ENCODE measurements at regions not wholly inside any gene's neighbourhood (a gene's known extent, or its start where the extent isn't known, plus 50 kb on each side); places are given as distances from the start of the nearest gene placed in this dataset.
"Not testable (repeated sequence)": the region's sequence is repeated elsewhere in the genome, so short reads cannot be mapped to it uniquely, and the experiment has no call there.

GRCh38 chr1:120941066-120941465 lies 51.5 kb downstream of the PPIAL4A start:
- DNase-seq, result not testable (repeated sequence)

- DNase-seq, result not testable (repeated sequence)
Observed at GRCh38 chr1:120941836-120942217, 52.3 kb downstream of the PPIAL4A start.

- DNase-seq, result peak; percentile 84
Observed at GRCh38 chr1:120942218-120942944, 52.8 kb downstream of the PPIAL4A start.

DNA sequence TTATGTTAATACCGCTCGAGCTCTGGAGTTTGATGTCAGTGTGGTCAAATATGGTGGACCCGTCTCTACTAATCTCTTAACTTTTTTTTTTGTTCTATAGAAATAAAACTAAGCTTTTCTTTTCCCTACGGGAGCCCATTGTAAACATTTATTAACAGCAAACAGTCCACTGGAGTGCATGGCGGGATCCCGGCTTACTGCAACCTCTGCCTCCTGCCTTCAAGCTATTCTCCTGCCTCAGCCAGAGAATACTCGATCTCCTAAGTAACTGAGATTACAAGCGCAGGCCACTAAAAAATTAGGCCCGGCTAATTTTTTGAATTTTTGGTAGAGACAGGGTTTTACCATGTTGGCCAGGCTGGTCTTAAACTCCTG lies 53.4 kb downstream of the PPIAL4A start:
- not testable (repeated sequence) for DNase-seq

DNA sequence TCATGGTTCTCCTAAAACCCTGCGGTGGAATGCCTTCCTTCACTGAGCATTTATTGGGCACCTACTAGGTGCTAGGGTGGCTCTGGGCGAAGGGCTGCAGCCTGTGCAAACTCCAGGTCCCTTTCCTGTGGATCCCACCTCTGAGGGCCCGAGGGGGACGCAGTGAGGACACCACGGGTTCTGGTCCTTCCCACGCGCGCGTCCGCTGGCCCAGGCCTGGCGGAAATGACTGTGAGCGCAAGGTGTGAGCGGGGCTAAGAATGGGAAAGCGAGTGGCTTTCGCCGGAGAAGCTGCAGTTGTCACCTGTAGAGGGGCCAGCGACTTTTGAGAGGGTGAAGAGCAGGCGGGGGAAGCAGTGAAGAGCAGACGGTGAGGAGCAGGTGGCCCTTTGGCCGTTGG lies 55.1 kb downstream of the PPIAL4A start:
- DNase-seq, result not testable (repeated sequence)

DNA sequence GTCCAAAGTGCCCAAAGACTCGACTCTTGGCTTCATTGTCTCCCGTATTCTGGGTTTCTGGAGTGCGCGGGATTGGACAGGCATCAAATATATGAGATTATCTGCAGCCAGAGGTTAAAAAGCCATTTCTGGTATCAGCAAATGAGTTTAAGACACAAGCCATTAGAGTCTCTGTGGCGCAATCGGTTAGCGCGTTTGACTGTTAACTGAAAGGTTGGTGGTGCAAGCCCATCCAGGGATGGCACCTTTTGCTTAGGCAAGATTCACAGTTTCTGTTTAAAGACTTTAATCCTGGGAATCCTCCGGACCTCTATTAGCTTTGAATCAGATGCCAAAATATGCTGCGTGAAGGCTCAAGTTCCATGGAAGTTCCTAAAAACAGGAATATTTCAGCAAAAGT lies 55.6 kb downstream of the PPIAL4A start:
- DNase-seq, result not testable (repeated sequence)

DNA sequence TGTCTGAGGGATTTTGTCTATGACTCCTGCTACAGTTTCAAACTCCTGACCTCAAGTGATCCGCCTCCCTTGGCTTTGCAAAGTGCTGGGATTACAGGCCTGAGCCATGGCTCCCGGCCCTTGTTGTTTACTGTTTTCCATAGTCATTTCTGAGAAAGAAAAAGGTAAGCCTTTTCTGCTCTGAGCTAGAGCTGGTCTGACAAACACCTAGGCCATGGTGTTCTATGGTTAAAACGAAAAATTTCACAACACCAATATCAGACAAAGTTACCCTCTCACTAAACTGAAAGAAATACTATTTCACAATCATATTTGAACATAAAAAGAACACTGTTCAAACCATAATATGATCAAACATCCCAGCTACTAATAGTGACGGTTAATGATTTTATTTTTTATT lies 57.5 kb downstream of the PPIAL4A start:
- DNase-seq, result not testable (repeated sequence)

- not testable (repeated sequence) for DNase-seq
Observed at GRCh38 chr1:120949724-120950123, 60.2 kb downstream of the PPIAL4A start.

DNA sequence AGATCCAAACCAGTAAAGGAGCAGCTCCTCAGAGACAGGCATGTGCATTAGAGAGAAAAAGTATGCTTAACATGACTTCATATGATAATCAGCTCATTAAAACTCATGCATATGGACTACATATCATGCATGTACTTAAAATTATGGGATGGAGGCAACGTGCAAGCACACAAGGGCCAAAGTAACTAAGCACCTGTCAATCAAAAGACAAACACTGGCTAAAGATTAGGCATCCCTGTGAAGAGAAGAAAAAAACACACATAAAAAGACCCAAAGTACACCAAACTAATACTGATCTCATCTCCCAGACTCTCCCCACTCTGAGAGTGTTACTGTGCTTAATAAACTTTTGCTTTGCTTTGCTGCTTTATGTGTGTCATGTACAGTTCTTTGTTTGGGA lies 61.1 kb downstream of the PPIAL4A start:
- DNase-seq, result not testable (repeated sequence)

GRCh38 chr1:120951100-120951499 lies 61.5 kb downstream of the PPIAL4A start:
- not testable (repeated sequence) for DNase-seq

DNA sequence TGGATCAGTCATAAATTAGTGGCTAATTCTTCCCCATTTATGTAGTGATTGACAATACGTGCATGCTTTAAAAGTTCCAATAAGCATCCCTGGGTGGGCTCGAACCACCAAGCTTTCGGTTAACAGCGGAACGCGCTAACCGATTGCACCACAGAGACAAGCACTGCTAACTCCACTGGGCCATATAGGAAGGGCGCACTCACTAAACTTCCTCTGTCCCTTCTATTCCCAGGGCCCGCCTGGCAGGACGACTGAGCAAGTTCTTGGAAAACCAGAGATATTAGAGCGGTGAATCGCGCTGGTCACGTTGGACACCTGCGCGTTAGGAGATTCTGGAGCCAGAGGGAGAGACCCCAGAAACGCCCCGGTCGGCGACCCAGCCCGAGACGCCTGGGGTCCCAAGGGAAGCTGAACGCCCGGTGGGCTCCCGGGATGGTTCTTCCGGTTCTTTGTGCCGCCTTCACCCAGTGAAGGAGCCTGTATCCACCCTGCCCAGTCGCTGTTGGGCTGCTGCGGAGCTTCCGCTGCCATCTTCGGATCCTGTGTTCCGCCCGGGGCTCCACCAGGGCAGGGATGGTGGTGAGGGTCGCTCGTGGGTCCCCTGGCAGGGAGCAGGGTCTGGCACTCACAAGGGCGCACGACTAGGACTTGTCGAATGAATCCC lies 62.8 kb downstream of the PPIAL4A start:
- not testable (repeated sequence) for DNase-seq

DNA sequence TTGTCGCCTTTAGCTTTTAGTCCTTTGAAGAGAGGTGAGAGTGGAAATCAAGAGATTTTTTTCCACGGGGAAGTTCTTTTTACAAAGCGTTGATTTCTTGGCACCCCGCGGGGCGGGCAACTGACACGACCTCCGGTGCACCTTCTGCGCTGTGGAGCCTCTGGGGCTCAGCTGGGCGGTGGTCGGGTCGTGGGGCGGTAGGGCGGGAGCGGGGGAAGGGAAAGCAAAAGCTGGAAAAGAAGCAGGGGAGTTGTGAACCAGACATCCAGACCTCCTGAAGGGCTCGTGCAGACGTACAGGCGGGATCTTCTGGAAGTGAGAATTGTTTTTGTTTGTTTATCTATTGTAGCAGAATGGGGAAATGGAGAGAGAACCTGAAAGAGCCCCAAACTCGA lies 63.3 kb downstream of the PPIAL4A start:
- not testable (repeated sequence) for DNase-seq

DNA sequence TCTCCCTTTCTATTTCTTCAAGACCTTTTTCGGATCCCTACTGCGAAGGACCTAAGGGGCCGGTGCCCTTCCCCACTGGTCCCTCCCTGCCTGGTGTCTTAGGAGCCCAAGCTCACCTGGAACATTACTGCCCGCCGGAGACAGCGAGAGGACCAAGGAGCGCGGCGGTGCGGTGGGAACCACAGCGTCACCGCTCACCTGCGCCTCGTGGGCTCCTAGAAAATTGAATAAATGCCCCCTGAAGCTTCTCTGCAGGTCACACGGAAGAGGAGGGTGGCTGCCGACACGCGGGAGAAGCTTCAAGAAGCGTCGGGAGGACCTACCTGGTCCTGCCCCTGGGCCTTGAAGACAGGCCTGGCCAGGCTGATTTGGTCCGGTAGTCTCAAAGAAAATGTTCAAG lies 65.2 kb downstream of the PPIAL4A start:
- DNase-seq, result no peak

GRCh38 chr1:120955961-120956360 lies 66.4 kb downstream of the PPIAL4A start:
- not testable (repeated sequence) for DNase-seq

DNA sequence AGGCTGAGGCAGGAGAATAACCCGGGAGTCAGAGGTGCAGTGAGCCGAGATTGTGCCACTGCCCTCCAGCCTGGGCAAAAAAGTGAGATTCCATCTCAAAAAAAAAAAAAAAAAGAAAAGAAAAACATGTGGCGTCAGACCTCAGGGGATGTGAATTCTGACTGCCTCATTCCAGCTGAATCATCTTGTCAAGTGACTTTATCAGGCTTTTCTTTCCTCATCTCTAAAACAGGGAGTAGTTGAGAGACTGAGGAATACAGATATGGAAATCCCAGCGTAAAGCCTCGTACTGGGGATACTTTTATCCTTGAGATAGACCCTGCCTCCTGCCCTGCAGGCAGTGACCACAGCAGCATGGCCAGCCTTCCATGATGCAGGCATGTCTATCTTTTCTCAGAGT lies 76.4 kb downstream of the PPIAL4A start:
- not testable (repeated sequence) for DNase-seq

DNA sequence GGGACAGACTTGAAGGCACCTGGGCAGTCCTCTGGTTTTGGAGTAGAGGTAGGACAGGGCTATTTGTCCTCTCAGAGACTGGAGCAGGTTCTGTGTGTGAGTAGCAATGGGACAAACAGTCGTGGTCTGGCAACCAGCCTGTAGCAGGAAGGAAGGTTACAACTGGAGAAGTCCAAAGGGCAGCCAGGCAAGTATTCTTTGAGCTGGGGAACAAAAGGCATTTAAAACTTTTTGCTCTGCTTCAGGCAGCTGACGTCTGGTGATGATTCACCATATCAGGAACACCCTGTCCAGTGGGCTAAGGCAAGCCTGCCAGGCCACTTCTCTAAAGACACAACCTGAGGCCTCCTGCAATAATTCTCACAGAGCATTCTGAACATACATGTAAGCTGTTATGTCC lies 83.3 kb downstream of the PPIAL4A start:
- peak; percentile 1 for DNase-seq

DNA sequence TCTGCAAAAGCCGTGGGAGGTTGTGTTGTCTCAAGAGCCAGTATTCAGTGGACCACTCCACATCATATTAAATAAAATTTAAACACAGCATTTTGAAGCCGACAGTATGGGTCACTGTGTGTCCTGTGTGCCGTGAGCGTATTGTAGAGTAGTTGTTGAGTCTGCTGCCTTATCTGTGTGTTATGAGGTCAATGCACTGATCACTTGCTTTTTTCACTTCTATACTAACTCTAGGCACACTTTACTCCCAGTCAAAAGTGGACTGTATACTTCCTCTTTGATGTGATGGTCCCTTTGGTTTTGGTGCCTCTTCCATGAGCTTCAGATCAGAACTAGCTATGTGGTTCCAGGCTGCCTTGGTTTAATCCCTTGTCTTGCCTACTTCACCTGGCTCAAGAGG lies 84.3 kb downstream of the PPIAL4A start:
- not testable (repeated sequence) for DNase-seq

GRCh38 chr1:120977279-120977678 lies 87.7 kb downstream of the PPIAL4A start:
- not testable (repeated sequence) for DNase-seq

GRCh38 chr1:120981489-120982094 lies 92.0 kb downstream of the PPIAL4A start:
- DNase-seq, result not testable (repeated sequence)

DNA sequence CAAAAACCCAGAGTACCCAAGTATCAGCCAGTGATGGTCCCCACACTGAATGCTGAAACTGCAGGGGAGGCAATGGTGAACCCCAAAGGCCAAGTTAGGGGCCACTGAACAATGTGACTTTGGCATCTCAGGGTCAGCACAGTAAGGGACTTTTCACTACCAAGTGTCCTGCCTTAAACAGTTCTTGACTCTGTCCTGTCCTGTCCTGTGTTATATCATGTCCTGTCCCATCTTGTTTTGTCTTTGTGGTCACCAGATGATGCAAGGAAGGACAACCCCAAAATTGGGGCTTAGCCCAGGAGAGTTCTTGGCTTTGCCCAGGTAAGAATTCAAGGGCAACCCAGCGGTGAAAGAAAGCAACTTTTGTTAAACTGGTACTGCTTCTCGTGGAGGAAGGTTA lies 105.0 kb downstream of the PPIAL4A start:
- DNase-seq, result not testable (repeated sequence)

- DNase-seq, result not testable (repeated sequence)
Observed at GRCh38 chr1:120995025-120995424, 105.5 kb downstream of the PPIAL4A start.

- not testable (repeated sequence) for DNase-seq
Observed at GRCh38 chr1:121001090-121001726, 111.6 kb downstream of the PPIAL4A start.

DNA sequence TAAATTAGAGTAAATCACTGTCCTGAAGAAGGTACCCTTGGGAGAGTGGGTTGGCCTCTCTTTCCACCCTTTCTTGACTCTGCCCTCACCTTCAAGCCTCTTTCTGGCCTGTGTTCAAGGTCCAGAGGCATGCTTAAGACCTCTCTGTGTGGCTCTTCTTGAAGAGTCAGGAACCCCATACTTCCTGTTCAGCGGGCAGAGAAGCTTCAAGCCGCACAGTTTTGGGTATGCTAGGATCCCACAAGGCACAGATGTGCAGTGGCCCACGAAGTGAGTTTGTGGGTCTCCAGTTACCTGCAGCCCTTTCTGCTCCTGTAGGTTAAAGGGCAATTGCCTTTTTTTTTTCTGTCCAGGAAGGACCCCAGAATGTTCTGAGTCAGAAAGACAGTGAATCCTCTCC lies 113.7 kb downstream of the PPIAL4A start:
- not testable (repeated sequence) for DNase-seq
